GM18499 (cell line): ENCODE measurements at regions not wholly inside any gene's neighbourhood (a gene's known extent, or its start where the extent isn't known, plus 50 kb on each side); places are given as distances from the start of the nearest gene placed in this dataset.

Source experiments
- ATAC-seq: cut with Tn5 transposase; IDR thresholded peaks from one replicate; pipeline ENCODE4 v1.9.1; 2021; ENCODE audit warnings: moderate number of reproducible peaks; ENCODE audit not compliant: insufficient read depth, unreplicated experiment

GRCh38 chr15:69891606-69892005 lies 206.1 kb downstream of the TLE3 start:
- no peak for ATAC-seq

- no peak for ATAC-seq
Observed at GRCh38 chr15:69892351-69892750, 205.4 kb downstream of the TLE3 start.

- ATAC-seq, result no peak
Observed at GRCh38 chr15:69893086-69893485, 204.6 kb downstream of the TLE3 start.

GRCh38 chr15:69893863-69894262 lies 203.9 kb downstream of the TLE3 start:
- no peak for ATAC-seq

- no peak for ATAC-seq
Observed at GRCh38 chr15:69895202-69895601, 202.5 kb downstream of the TLE3 start.

DNA sequence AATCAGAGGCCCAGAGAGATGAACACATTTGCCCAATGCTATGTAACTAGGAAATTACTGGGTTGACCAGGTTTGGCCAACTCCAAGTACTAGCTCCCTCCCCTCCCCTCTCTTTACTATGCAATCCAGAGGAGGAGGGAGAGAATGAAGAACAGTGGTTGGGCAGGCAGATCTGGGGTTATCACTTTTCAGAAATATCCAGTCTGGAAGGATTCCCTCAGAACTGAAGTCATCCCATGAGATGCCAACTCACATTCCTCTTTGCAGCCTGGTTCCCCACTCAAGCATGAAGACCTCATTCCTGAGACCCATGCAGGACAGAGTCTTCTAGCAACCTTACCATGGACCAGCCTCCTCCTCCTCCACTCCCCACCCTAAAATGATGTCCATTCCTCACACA lies 201.1 kb downstream of the TLE3 start:
- ATAC-seq, result no peak

- no peak for ATAC-seq
Observed at GRCh38 chr15:69897061-69897460, 200.7 kb downstream of the TLE3 start.

DNA sequence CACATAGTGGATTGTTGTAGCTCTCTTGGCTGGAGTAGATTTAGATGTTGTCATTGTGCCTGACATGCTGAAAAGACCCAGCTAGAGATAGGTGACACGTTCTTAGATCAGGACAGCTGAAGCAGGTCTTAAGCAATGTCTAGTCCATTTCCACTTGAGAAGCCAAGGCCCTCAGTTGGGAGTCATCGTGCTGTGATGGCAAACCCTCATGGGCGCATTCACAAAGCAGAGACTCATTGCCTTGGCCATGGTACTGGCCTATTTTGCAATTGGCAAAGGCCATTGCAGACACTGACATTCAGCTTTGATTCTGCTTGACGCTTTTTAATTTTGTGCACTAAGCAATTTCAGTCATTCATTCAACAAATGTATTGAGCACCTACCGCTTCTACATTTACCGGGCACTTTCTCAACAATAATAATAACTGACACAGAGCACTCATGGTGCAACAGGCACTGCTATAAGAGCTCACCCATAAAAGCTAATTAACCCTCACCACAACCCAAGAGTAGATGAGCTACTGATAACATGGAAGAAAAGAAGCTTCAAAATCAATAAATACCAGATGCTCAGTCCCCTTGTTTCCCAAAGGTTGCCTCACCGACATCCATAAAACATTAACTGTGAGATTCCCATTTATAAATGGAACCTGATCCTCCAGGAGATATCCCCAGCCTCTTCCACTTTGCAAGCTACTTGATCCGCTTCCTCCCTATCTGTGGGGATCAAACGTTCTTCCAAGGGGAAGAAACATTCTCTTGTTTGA lies 200.1 kb downstream of the TLE3 start:
- no peak for ATAC-seq

GRCh38 chr15:69898243-69898642 lies 199.5 kb downstream of the TLE3 start:
- ATAC-seq, result no peak

DNA sequence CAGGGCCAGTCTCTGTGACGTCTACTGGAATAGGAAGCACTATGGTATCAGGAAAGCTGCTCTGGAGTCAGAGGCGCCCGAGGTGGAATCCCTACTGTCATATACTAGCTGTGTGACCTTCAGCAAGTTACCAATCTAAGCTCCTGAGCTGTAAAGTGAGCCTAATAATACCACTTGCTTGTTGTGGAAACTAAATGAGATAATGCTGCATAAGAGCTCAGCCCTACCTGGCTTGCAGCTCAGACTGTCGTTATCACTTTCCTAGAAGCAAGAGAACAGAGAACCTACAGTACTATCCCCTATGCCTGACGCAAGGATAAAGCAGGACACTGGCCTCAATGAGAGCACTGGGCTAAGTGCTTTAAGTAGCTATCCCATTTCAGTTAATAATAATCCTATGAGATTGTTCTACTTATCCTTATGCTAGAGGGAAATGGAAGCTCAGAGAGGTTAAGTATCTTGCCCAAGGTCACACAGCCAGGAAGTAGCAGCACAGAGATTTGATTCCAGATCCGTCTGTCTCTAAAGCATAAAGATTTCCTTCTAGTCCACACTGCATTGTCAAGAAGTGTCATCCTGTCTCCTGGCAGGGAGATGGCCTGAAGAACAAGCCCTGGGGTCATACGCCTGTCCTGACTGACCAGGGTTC lies 195.2 kb downstream of the TLE3 start:
- no peak for ATAC-seq

GRCh38 chr15:69903470-69904469 lies 193.9 kb downstream of the TLE3 start:
- ATAC-seq, result no peak

- no peak for ATAC-seq
Observed at GRCh38 chr15:69906256-69907185, 191.2 kb downstream of the TLE3 start.

- no peak for ATAC-seq
Observed at GRCh38 chr15:69908060-69908459, 189.7 kb downstream of the TLE3 start.

DNA sequence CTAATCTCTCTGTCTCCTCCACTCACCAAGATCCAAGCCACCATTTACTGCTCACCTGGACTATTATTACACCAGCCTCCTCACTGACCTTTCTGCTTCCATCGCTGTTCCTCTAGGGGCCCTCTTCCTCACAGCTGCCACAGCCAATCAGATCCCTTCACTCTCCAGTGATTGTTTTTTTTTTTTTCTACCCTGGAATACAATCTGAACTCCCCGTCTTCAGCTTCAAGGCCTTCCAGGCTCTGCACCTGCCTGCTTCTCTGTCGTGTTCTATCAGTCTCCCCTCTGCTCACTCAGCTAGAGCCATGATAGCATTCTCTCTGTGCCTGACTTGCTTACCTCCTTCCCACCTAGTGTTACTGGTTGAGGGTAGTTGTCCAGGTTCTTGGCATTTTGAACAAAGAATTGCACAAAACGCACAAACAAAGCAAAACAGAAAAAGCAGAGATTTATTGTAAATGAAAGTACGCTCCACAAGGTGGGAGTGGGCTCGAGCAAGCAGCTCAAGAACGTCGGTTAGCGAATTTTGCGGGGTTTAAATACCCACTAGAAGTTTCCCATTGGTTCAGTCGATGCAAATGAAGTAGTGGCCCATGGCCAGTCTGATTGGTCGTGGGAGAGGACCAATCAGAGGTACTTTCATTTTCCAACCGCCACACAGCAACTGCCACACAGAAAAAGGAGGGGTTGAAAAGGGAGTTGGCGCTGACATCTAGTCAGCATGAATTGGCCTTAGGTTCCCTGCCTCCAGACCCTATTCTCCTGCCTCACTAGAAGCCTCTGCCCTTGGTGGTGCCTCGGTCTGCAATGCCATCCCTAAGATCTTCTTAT lies 188.9 kb downstream of the TLE3 start:
- ATAC-seq, result no peak

DNA sequence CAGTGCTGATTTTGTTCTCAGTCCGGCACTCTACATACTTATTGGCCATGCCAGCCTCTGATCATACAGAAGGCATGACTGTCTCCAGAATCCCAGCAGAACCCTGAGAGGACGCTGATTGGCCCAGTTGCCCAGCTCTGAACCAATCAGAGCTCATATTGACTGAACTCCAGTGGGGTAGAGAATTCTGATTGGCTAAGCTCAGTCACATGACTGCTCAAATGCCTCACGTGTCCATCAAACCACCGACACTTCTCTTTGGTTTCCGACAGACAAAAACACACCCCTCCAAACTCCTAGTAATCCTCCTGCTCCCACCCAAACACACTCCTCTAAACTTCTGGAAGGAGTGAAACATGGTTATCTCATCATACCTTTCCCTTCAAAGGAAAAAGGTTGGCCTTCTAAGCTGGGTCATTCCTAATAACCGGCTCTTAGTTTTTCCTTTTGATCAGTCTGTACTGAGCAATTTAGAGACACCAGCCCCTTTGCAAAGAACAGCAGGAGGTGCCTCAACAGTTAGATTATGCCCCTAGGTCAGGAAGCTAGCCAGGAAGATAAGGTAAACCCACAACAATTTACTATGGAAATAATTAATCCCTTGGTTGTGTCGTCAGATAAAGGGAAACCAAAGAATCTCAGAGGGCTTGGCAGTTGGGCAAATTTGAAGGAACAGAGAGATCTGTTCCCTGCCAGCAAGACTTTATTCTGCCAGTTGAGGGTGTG lies 187.8 kb downstream of the TLE3 start:
- no peak for ATAC-seq

DNA sequence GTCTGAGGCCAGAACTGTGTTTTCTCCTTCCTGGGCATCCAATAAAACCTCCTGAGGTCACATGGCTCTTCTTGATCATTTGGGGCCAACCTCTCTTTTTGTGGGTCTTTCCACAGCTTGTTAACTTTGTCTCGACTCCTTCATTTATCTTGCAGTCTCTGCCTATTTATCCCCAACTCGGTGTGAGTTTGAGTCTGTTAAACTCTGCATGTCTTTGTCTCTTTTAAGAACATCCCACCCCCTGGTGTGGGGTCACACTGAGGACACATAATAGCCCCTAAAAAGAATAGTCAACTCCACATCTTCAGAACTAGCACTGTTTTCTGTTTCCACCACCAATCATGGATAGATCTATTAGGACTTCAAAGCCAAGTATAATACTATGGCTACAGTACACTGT lies 187.2 kb downstream of the TLE3 start:
- ATAC-seq, result no peak

DNA sequence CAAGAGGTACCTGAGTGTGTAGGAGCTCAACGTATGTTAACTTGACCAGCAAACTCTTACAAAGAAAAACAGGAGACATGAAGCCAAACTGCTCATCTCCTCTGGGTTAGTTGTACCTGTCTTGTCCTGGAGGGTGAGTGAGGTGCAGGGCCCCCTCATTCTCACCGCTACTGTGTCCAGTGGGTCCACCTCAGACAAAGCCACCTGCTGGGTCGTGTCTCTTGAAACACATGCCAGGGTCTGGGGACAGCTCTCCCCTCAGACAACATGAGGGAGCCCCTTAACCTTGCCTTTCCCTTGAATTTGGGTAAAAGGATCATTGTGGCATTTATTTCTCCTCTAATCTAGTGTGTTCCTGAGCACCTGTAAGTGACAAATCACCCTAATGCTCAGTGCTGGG lies 185.6 kb downstream of the TLE3 start:
- no peak for ATAC-seq

DNA sequence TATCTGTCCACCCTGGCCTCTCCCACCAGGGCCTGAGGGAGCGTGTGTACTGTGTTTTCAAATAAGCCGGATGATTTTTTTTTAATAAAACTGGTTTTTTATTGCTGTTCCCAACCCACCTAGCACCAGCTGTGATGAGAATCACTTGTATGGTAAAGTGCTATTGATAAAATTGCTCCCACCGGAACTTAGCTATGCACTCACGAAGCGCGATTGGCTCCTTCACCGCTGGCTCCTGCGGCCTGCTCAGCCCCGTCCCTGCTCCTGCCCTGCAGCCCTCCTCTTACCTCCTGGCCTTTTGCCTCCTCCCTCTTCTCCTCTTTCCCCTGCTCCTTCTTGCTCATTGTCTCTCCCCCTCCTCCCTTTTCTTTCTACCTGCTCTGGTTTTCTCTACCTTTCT lies 183.7 kb downstream of the TLE3 start:
- ATAC-seq, result no peak
